HG03060 (cell line): ENCODE measurements at regions not wholly inside any gene's neighbourhood (a gene's known extent, or its start where the extent isn't known, plus 50 kb on each side); places are given as distances from the start of the nearest gene placed in this dataset.
"Not testable (repeated sequence)": the region's sequence is repeated elsewhere in the genome, so short reads cannot be mapped to it uniquely, and the experiment has no call there.

Experiments used
- ATAC-seq: cut with Tn5 transposase; IDR thresholded peaks from one replicate; pipeline ENCODE4 v1.9.1; 2021; ENCODE audit warnings: low read depth, moderate number of reproducible peaks; ENCODE audit not compliant: unreplicated experiment

GRCh38 chr16:59339871-59340270, 605.8 kb upstream of the GOT2 start:
- no peak for ATAC-seq

GRCh38 chr16:59336136-59336695, 602.1 kb upstream of the GOT2 start:
- no peak for ATAC-seq

- ATAC-seq: not testable (repeated sequence)
Observed at GRCh38 chr16:59331708-59332107, 597.6 kb upstream of the GOT2 start.

- ATAC-seq: no peak
Observed at GRCh38 chr16:59330019-59330670, 596.0 kb upstream of the GOT2 start.

- ATAC-seq: no peak
Observed at GRCh38 chr16:59328961-59329360, 594.8 kb upstream of the GOT2 start.

- ATAC-seq: no peak
Observed at GRCh38 chr16:59327894-59328293, 593.8 kb upstream of the GOT2 start.

- ATAC-seq: no peak
Observed at GRCh38 chr16:59326955-59327354, 592.8 kb upstream of the GOT2 start.

GRCh38 chr16:59324462-59324861, 590.3 kb upstream of the GOT2 start:
- ATAC-seq: no peak

GRCh38 chr16:59320657-59321056, 586.5 kb upstream of the GOT2 start:
- ATAC-seq: no peak

- ATAC-seq: no peak
Observed at GRCh38 chr16:59319871-59320270, 585.8 kb upstream of the GOT2 start.

GRCh38 chr16:59305850-59306249, 571.7 kb upstream of the GOT2 start:
- no peak for ATAC-seq

- no peak for ATAC-seq
Observed at GRCh38 chr16:59296888-59297287, 562.8 kb upstream of the GOT2 start.

- ATAC-seq: no peak
Observed at GRCh38 chr16:59295993-59296736, 562.0 kb upstream of the GOT2 start.

GRCh38 chr16:59295474-59295873, 561.4 kb upstream of the GOT2 start:
- ATAC-seq: no peak

GRCh38 chr16:59290718-59291117, 556.6 kb upstream of the GOT2 start:
- ATAC-seq: no peak

- ATAC-seq: no peak
Observed at GRCh38 chr16:59289151-59289550, 555.0 kb upstream of the GOT2 start.

GRCh38 chr16:59274141-59274540, 540.0 kb upstream of the GOT2 start:
- no peak for ATAC-seq

- no peak for ATAC-seq
Observed at GRCh38 chr16:59263955-59264354, 529.8 kb upstream of the GOT2 start.

GRCh38 chr16:59260892-59261291, 526.8 kb upstream of the GOT2 start:
- ATAC-seq: no peak

GRCh38 chr16:59259950-59260319, 525.8 kb upstream of the GOT2 start:
- no peak for ATAC-seq

- no peak for ATAC-seq
Observed at GRCh38 chr16:59259074-59259949, 525.2 kb upstream of the GOT2 start.
